Activated B cell treated with CpG ODN at 0.5 μM for 24 hours (primary cell): ENCODE measurements at regions not wholly inside any gene's neighbourhood (a gene's known extent, or its start where the extent isn't known, plus 50 kb on each side); places are given as distances from the start of the nearest gene placed in this dataset.

Experiments used
- ATAC-seq: fragments of 200-7000 bp; cut with Tn5 transposase; one replicate; pipeline ENCODE4 v1.10.0; 2021; ENCODE audit warnings: low read depth, mild to moderate bottlenecking, moderate library complexity
- CTCF ChIA-PET: fragments of 350-600 bp; sonication (Branson Sonifier 250); formaldehyde crosslinking; loops from one replicate; lab custom pipeline; 2021; ENCODE audit warnings: antibody characterized with exemption; lab: Charles Lee
- POLR2A ChIA-PET: fragments of 350-600 bp; sonication (Branson Sonifier 250); formaldehyde crosslinking; loops from one replicate; lab custom pipeline; 2021; ENCODE audit warnings: antibody characterized with exemption; lab: Charles Lee
- DNase-seq: peaks from one replicate; pipeline ENCODE4 v3.0.0; 2022
- H3K27ac Mint-ChIP-seq: one replicate; pipeline ENCODE4 v1.8.0; 2020; ENCODE audit warnings: mixed read lengths
- H3K27me3 Mint-ChIP-seq: one replicate; pipeline ENCODE4 v1.8.0; 2021; ENCODE audit warnings: mixed read lengths
- H3K36me3 Mint-ChIP-seq: one replicate; pipeline ENCODE4 v1.8.0; 2021; ENCODE audit warnings: low read depth, mixed read lengths
- H3K4me1 Mint-ChIP-seq: one replicate; pipeline ENCODE4 v1.8.0; 2021; ENCODE audit warnings: mixed read lengths
- H3K4me3 Mint-ChIP-seq: one replicate; pipeline ENCODE4 v1.8.0; 2020; ENCODE audit warnings: mild to moderate bottlenecking, mixed read lengths
- H3K9me3 Mint-ChIP-seq: one replicate; pipeline ENCODE4 v1.8.0; 2020; ENCODE audit warnings: mixed read lengths
- CTCF ChIP-seq: fragments of 200-600 bp; IDR thresholded peaks from one replicate; pipeline ENCODE4 v1.8.0; 2022; ENCODE audit warnings: antibody characterized with exemption, mild to moderate bottlenecking
- intact Hi-C: fragments of 100-400 bp; cut with micrococcal nuclease; formaldehyde crosslinking; loops from one replicate; pipeline ENCODE4 v1.15.1; 2024

- Mint-ChIP-seq H3K4me3 (no peak overlapping the region), H3K36me3 (no peaks in the 10 kb centered on the region), H3K27me3 (peaks cover 10% of the 10 kb centered on the region), H3K4me1 (no peaks in the 10 kb centered on the region), H3K27ac (no peak overlapping the region), H3K9me3 (no peaks in the 10 kb centered on the region)
- no peak for DNase-seq
- intact Hi-C loops, result no loop called here
- POLR2A ChIA-PET, result no interaction called here
- CTCF ChIA-PET, result no interaction called here
- ATAC-seq, result no peak
- TF ChIP-seq CTCF, result no peak
Observed at GRCh38 chr2:226660526-226660925, 139.1 kb downstream of the IRS1 start.

- Mint-ChIP-seq H3K4me1 (no peaks in the 10 kb centered on the region), H3K27me3 (peaks cover 10% of the 10 kb centered on the region), H3K27ac (no peak overlapping the region), H3K9me3 (no peaks in the 10 kb centered on the region), H3K4me3 (no peak overlapping the region), H3K36me3 (no peaks in the 10 kb centered on the region)
- DNase-seq (no peak), ATAC-seq (no peak)
- POLR2A ChIA-PET, result no interaction called here
- intact Hi-C loops, result no loop called here
- no peak for TF ChIP-seq CTCF
- CTCF ChIA-PET, result no interaction called here
Observed at GRCh38 chr2:226660124-226660523, 139.5 kb downstream of the IRS1 start.

- ATAC-seq, result no peak
- intact Hi-C loops, result no loop called here
- ChIA-PET POLR2A (no interaction called here), CTCF (no interaction called here)
- H3K4me1 Mint-ChIP-seq, result no peaks in the 10 kb centered on the region
- no peak overlapping the region for H3K27ac Mint-ChIP-seq
- H3K27me3 Mint-ChIP-seq, result peaks cover 10% of the 10 kb centered on the region
- H3K36me3 Mint-ChIP-seq, result no peaks in the 10 kb centered on the region
- H3K4me3 Mint-ChIP-seq, result no peak overlapping the region
- no peak for DNase-seq
- H3K9me3 Mint-ChIP-seq, result no peaks in the 10 kb centered on the region
- TF ChIP-seq CTCF, result no peak
Observed at GRCh38 chr2:226659410-226659809, 140.2 kb downstream of the IRS1 start.

DNA sequence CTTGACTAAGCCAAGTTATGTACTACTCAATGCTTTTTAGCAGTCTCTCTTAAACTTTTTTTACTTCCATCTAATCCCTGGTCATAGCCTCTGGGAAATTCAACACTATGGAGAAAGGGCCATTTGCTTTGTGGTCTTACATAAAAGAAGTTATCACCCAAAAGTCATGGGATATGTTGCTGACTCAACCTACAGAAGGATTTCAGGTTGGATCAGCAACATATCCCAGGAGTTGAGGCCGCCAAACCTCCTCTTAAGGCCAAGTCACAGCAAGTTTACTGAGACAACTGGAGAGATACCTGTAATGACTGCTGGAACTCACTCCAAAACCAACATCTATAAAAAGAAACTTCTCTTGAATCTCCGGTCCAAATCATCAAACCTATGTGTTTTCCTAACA, 141.1 kb downstream of the IRS1 start:
- no peaks in the 10 kb centered on the region for H3K9me3 Mint-ChIP-seq
- peaks cover 8% of the 10 kb centered on the region for H3K27me3 Mint-ChIP-seq
- H3K4me3 Mint-ChIP-seq, result no peak overlapping the region
- intact Hi-C loops, result no loop called here
- CTCF ChIA-PET, result no interaction called here
- DNase-seq (no peak), ATAC-seq (no peak)
- TF ChIP-seq CTCF, result no peak
- no peak overlapping the region for H3K27ac Mint-ChIP-seq
- H3K4me1 Mint-ChIP-seq, result no peaks in the 10 kb centered on the region
- H3K36me3 Mint-ChIP-seq, result no peaks in the 10 kb centered on the region
- POLR2A ChIA-PET, result no interaction called here

DNA sequence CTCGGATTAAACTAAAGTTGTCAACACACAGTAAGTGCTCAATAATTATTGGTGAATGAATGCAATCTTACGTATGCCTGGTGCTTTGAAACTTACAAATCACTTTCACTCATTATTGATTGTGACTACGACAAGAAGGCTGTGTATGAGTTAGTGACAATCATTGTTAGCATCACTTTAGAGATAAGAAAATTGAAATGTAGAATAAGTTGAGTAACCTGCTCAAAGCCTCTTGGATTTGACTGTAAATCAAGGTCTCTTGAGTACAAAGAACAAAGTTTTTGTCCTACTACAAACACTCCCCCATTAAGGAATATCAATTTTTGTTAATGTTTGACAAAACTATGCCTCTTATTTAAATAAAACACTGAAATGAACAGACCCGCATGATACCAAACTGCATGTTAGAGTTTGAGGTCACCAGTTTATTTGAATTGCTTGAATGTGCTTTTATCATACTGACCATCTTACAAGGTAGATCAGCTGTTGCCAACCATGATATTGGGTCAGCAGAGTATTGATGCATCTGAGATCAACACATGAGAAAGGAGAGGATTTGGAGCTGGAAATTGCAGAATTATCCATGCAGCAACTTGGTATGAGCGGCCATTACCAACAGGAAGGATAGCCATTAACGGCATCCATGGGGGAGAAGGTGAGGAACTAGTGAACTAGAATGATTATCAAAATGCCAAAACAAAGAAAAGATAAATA, 142.1 kb downstream of the IRS1 start:
- Mint-ChIP-seq H3K27me3 (peaks cover 8% of the 10 kb centered on the region), H3K27ac (no peak overlapping the region), H3K4me1 (no peaks in the 10 kb centered on the region), H3K4me3 (no peak overlapping the region), H3K36me3 (no peaks in the 10 kb centered on the region), H3K9me3 (no peaks in the 10 kb centered on the region)
- DNase-seq (no peak), ATAC-seq (no peak)
- intact Hi-C loops, result no loop called here
- POLR2A ChIA-PET, result no interaction called here
- CTCF ChIA-PET, result no interaction called here
- TF ChIP-seq CTCF, result no peak
